GM12878 (cell line): ENCODE measurements at regions not wholly inside any gene's neighbourhood (a gene's known extent, or its start where the extent isn't known, plus 50 kb on each side); places are given as distances from the start of the nearest gene placed in this dataset.

Experiments
- EP300 ChIP-seq, 2 experiments: fragments of 150-350 bp in 1 of 2; IDR thresholded peaks; 2 replicates each; pipeline ENCODE4 v1.6.1; 2011 to 2012; ENCODE audit warnings: low read depth in 2 of 2, low read length in 2 of 2, borderline replicate concordance in 1 of 2, improper control_type of control experiment in 1 of 2, inconsistent platforms in 1 of 2; ENCODE audit not compliant: control insufficient read depth in 1 of 2
- RAD21 ChIP-seq: IDR thresholded peaks from 2 replicates; pipeline ENCODE4 v1.6.1; 2011; ENCODE audit warnings: mild to moderate bottlenecking, low read depth, low read length, moderate library complexity; ENCODE audit not compliant: insufficient read depth
- TF ChIP-seq, protein P1 (sequence below), 3 experiments: IDR thresholded peaks in 2 of 3; conservative IDR thresholded peaks in 1 of 3; 2 replicates each; pipeline ENCODE4 v1.5.1; 2011; ENCODE audit warnings: low read depth in 3 of 3, low read length in 3 of 3, mild to moderate bottlenecking in 3 of 3, control low read depth in 2 of 3, moderate library complexity in 2 of 3, inconsistent platforms in 1 of 3, mixed read lengths in 1 of 3; ENCODE audit not compliant: control insufficient read depth in 2 of 3, insufficient read depth in 1 of 3; ENCODE audit errors: extremely low read depth in 1 of 3

GRCh38 chr16:16994831-16995230 is 475.9 kb downstream of the XYLT1 start:
- TF ChIP-seq RAD21, result no peak
- TF ChIP-seq, protein P1, sequence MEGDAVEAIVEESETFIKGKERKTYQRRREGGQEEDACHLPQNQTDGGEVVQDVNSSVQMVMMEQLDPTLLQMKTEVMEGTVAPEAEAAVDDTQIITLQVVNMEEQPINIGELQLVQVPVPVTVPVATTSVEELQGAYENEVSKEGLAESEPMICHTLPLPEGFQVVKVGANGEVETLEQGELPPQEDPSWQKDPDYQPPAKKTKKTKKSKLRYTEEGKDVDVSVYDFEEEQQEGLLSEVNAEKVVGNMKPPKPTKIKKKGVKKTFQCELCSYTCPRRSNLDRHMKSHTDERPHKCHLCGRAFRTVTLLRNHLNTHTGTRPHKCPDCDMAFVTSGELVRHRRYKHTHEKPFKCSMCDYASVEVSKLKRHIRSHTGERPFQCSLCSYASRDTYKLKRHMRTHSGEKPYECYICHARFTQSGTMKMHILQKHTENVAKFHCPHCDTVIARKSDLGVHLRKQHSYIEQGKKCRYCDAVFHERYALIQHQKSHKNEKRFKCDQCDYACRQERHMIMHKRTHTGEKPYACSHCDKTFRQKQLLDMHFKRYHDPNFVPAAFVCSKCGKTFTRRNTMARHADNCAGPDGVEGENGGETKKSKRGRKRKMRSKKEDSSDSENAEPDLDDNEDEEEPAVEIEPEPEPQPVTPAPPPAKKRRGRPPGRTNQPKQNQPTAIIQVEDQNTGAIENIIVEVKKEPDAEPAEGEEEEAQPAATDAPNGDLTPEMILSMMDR (IDR thresholded peaks at IDR 0.05 in 2 of 3, conservative IDR thresholded peaks at IDR 0.05 in 1 of 3; ENCODE audit: control insufficient read depth in 2 of 3, extremely low read depth in 1 of 3, insufficient read depth in 1 of 3, low read depth in 3 of 3, low read length in 3 of 3), result no peak
- TF ChIP-seq EP300 (IDR thresholded peaks at IDR 0.05; ENCODE audit: borderline replicate concordance in 1 of 2, control insufficient read depth in 1 of 2, low read depth in 2 of 2, low read length in 2 of 2), result no peak
